ENCODE measurements at regions not wholly inside any gene's neighbourhood (a gene's known extent, or its start where the extent isn't known, plus 50 kb on each side); places are given as distances from the start of the nearest gene placed in this dataset.

GRCh38 chrX:25599061-25599460 is 539.1 kb upstream of the MAGEB18 start:
- no peak for TF ChIP-seq POLR2A (IDR thresholded peaks at IDR 0.05; ENCODE audit: low read depth, low read length)
- TF ChIP-seq SPI1 (IDR thresholded peaks at IDR 0.05; ENCODE audit: low read depth, low read length): no peak
- no peak for TF ChIP-seq POLR2AphosphoS5 (IDR thresholded peaks at IDR 0.05; ENCODE audit: low read depth, low read length)
- no peak for TF ChIP-seq POU2F2 (IDR thresholded peaks at IDR 0.05; ENCODE audit: low read depth, low read length)
- TF ChIP-seq TAF1 (IDR thresholded peaks at IDR 0.05; ENCODE audit: low read depth, low read length): no peak
- TF ChIP-seq PAX5 (IDR thresholded peaks at IDR 0.05; ENCODE audit: insufficient read depth, low read length, severe bottlenecking): no peak
- FAIRE-seq: no peak
- no peak for DNase-seq (ENCODE audit: insufficient read length, low spot score)

- no peak for FAIRE-seq
- DNase-seq (ENCODE audit: insufficient read length, low spot score): no peak
- no peak for TF ChIP-seq POLR2A (IDR thresholded peaks at IDR 0.05; ENCODE audit: low read depth, low read length)
- TF ChIP-seq POU2F2 (IDR thresholded peaks at IDR 0.05; ENCODE audit: low read depth, low read length): no peak
- TF ChIP-seq PAX5 (IDR thresholded peaks at IDR 0.05; ENCODE audit: insufficient read depth, low read length, severe bottlenecking): no peak
- no peak for TF ChIP-seq TAF1 (IDR thresholded peaks at IDR 0.05; ENCODE audit: low read depth, low read length)
- TF ChIP-seq POLR2AphosphoS5 (IDR thresholded peaks at IDR 0.05; ENCODE audit: low read depth, low read length): no peak
- TF ChIP-seq SPI1 (IDR thresholded peaks at IDR 0.05; ENCODE audit: low read depth, low read length): no peak
Observed at GRCh38 chrX:25600776-25601175, 537.4 kb upstream of the MAGEB18 start.

GRCh38 chrX:25601323-25601722 is 536.8 kb upstream of the MAGEB18 start:
- no peak for DNase-seq (ENCODE audit: insufficient read length, low spot score)
- TF ChIP-seq TAF1 (IDR thresholded peaks at IDR 0.05; ENCODE audit: low read depth, low read length): no peak
- TF ChIP-seq POU2F2 (IDR thresholded peaks at IDR 0.05; ENCODE audit: low read depth, low read length): no peak
- no peak for TF ChIP-seq POLR2AphosphoS5 (IDR thresholded peaks at IDR 0.05; ENCODE audit: low read depth, low read length)
- TF ChIP-seq SPI1 (IDR thresholded peaks at IDR 0.05; ENCODE audit: low read depth, low read length): no peak
- TF ChIP-seq POLR2A (IDR thresholded peaks at IDR 0.05; ENCODE audit: low read depth, low read length): no peak
- TF ChIP-seq PAX5 (IDR thresholded peaks at IDR 0.05; ENCODE audit: insufficient read depth, low read length, severe bottlenecking): no peak
- no peak for FAIRE-seq

- no peak for DNase-seq (ENCODE audit: insufficient read length, low spot score)
- TF ChIP-seq POLR2A (IDR thresholded peaks at IDR 0.05; ENCODE audit: low read depth, low read length): no peak
- TF ChIP-seq SPI1 (IDR thresholded peaks at IDR 0.05; ENCODE audit: low read depth, low read length): no peak
- no peak for TF ChIP-seq TAF1 (IDR thresholded peaks at IDR 0.05; ENCODE audit: low read depth, low read length)
- TF ChIP-seq POU2F2 (IDR thresholded peaks at IDR 0.05; ENCODE audit: low read depth, low read length): no peak
- TF ChIP-seq PAX5 (IDR thresholded peaks at IDR 0.05; ENCODE audit: insufficient read depth, low read length, severe bottlenecking): no peak
- no peak for TF ChIP-seq POLR2AphosphoS5 (IDR thresholded peaks at IDR 0.05; ENCODE audit: low read depth, low read length)
- FAIRE-seq: no peak
Observed at GRCh38 chrX:25618248-25618647, 519.9 kb upstream of the MAGEB18 start.

- DNase-seq (ENCODE audit: insufficient read length, low spot score): no peak
- no peak for FAIRE-seq
- TF ChIP-seq POU2F2 (IDR thresholded peaks at IDR 0.05; ENCODE audit: low read depth, low read length): no peak
- TF ChIP-seq POLR2AphosphoS5 (IDR thresholded peaks at IDR 0.05; ENCODE audit: low read depth, low read length): no peak
Observed at GRCh38 chrX:25640276-25640675, 497.9 kb upstream of the MAGEB18 start.

- TF ChIP-seq PAX5 (IDR thresholded peaks at IDR 0.05; ENCODE audit: insufficient read depth, low read length, severe bottlenecking) (no peak), SPI1 (IDR thresholded peaks at IDR 0.05; ENCODE audit: low read depth, low read length) (no peak), POLR2AphosphoS5 (IDR thresholded peaks at IDR 0.05; ENCODE audit: low read depth, low read length) (no peak), POU2F2 (IDR thresholded peaks at IDR 0.05; ENCODE audit: low read depth, low read length) (no peak), TAF1 (IDR thresholded peaks at IDR 0.05; ENCODE audit: low read depth, low read length) (no peak)
- FAIRE-seq: no peak
- DNase-seq (ENCODE audit: insufficient read length, low spot score): no peak
Observed at GRCh38 chrX:25646156-25646555, 492.0 kb upstream of the MAGEB18 start.

- DNase-seq (ENCODE audit: insufficient read length, low spot score) (no peak), FAIRE-seq (no peak)
- TF ChIP-seq POLR2AphosphoS5 (IDR thresholded peaks at IDR 0.05; ENCODE audit: low read depth, low read length): no peak
- TF ChIP-seq POU2F2 (IDR thresholded peaks at IDR 0.05; ENCODE audit: low read depth, low read length): no peak
- TF ChIP-seq TAF1 (IDR thresholded peaks at IDR 0.05; ENCODE audit: low read depth, low read length): no peak
- no peak for TF ChIP-seq SPI1 (IDR thresholded peaks at IDR 0.05; ENCODE audit: low read depth, low read length)
- no peak for TF ChIP-seq POLR2A (IDR thresholded peaks at IDR 0.05; ENCODE audit: low read depth, low read length)
- TF ChIP-seq PAX5 (IDR thresholded peaks at IDR 0.05; ENCODE audit: insufficient read depth, low read length, severe bottlenecking): no peak
Observed at GRCh38 chrX:25648790-25649189, 489.4 kb upstream of the MAGEB18 start.

- DNase-seq (ENCODE audit: insufficient read length, low spot score): no peak
- no peak for FAIRE-seq
- TF ChIP-seq POU2F2 (IDR thresholded peaks at IDR 0.05; ENCODE audit: low read depth, low read length) (no peak), POLR2A (IDR thresholded peaks at IDR 0.05; ENCODE audit: low read depth, low read length) (no peak), TAF1 (IDR thresholded peaks at IDR 0.05; ENCODE audit: low read depth, low read length) (no peak), SPI1 (IDR thresholded peaks at IDR 0.05; ENCODE audit: low read depth, low read length) (no peak), POLR2AphosphoS5 (IDR thresholded peaks at IDR 0.05; ENCODE audit: low read depth, low read length) (no peak), PAX5 (IDR thresholded peaks at IDR 0.05; ENCODE audit: insufficient read depth, low read length, severe bottlenecking) (no peak)
Observed at GRCh38 chrX:25650216-25650820, 487.8 kb upstream of the MAGEB18 start.

GRCh38 chrX:25659317-25659716 is 478.8 kb upstream of the MAGEB18 start:
- no peak for FAIRE-seq
- DNase-seq (ENCODE audit: insufficient read length, low spot score): no peak
- TF ChIP-seq POLR2A (IDR thresholded peaks at IDR 0.05; ENCODE audit: low read depth, low read length): no peak
- TF ChIP-seq PAX5 (IDR thresholded peaks at IDR 0.05; ENCODE audit: insufficient read depth, low read length, severe bottlenecking): no peak
- no peak for TF ChIP-seq SPI1 (IDR thresholded peaks at IDR 0.05; ENCODE audit: low read depth, low read length)
- no peak for TF ChIP-seq POLR2AphosphoS5 (IDR thresholded peaks at IDR 0.05; ENCODE audit: low read depth, low read length)
- TF ChIP-seq TAF1 (IDR thresholded peaks at IDR 0.05; ENCODE audit: low read depth, low read length): no peak
- TF ChIP-seq POU2F2 (IDR thresholded peaks at IDR 0.05; ENCODE audit: low read depth, low read length): no peak

GRCh38 chrX:25663701-25664100 is 474.4 kb upstream of the MAGEB18 start:
- no peak for DNase-seq (ENCODE audit: insufficient read length, low spot score)
- no peak for FAIRE-seq
- TF ChIP-seq TAF1 (IDR thresholded peaks at IDR 0.05; ENCODE audit: low read depth, low read length) (no peak), POLR2AphosphoS5 (IDR thresholded peaks at IDR 0.05; ENCODE audit: low read depth, low read length) (no peak), POLR2A (IDR thresholded peaks at IDR 0.05; ENCODE audit: low read depth, low read length) (no peak), SPI1 (IDR thresholded peaks at IDR 0.05; ENCODE audit: low read depth, low read length) (no peak), POU2F2 (IDR thresholded peaks at IDR 0.05; ENCODE audit: low read depth, low read length) (no peak), PAX5 (IDR thresholded peaks at IDR 0.05; ENCODE audit: insufficient read depth, low read length, severe bottlenecking) (no peak)
